NCI-H1092 treated with DMSO at 0.1 percent for 48 hours (cell line): ENCODE measurements at regions not wholly inside any gene's neighbourhood (a gene's known extent, or its start where the extent isn't known, plus 50 kb on each side); places are given as distances from the start of the nearest gene placed in this dataset.

Experiments used
- DNase-seq: peaks from one replicate; lab custom pipeline; 2025; lab: John Stamatoyannopoulos, UW

DNA sequence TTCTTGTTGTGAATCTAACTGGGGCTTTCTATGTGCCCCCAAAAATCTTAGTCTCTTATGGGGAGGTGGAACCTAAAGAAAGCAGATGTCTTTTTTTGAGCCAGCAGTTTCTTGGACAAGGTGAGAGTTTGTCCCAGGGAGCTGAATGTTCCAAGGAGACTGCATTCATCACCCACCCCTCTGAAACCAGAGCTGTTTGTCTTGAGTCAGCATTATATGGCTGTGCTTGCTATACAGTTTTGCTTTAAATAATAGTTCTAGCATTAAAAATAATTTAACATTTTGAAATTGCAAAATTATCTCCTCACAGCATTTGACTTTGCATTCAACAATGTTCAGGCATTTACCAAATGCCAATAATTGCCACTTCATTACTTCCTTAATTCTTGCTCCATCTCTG is 813.3 kb downstream of the BCL11B start:
- no peak for DNase-seq

GRCh38 chr14:98462908-98463307 is 809.1 kb downstream of the BCL11B start:
- DNase-seq = no peak

- DNase-seq = no peak
Measured at GRCh38 chr14:98466807-98467206, 805.2 kb downstream of the BCL11B start.

- no peak for DNase-seq
Measured at GRCh38 chr14:98470663-98471062, 801.3 kb downstream of the BCL11B start.

DNA sequence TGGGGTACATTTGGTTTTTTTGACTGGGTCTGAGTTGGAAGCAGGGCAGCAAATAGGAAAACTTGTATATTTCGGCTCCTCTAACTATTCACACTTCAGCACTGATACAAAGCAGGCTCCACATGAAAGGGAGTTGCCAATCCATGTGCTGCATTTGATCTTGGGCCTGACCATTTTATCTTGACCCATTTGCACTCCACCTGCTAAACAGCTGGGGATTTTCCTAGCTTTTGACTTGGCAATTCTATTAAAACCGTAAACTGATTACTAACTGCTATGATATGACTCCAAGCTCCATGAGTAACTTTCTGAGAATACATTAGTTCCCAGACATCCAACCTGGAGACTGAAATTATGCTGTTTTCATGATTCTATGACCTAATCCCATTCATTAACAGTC is 797.1 kb downstream of the BCL11B start:
- DNase-seq = no peak

- no peak for DNase-seq
Measured at GRCh38 chr14:98477935-98478334, 794.1 kb downstream of the BCL11B start.

DNA sequence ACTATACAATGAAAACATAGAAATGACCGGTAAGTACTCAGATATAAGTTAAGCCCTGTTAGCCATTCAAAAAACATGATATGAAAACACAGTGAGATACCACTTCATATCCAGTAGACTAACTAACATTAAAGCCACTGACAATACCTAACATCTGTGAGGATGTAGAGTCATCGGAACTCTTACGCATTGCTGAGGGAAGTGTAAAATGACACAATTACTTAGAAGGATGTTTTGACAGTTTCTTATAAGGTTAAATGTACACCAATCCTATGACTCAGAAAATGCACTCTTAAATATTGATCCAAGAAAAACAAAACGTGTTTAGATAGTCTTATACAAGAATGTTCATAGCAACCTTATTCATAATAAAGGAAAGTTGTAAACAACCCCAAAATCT is 782.9 kb downstream of the BCL11B start:
- DNase-seq = no peak

DNA sequence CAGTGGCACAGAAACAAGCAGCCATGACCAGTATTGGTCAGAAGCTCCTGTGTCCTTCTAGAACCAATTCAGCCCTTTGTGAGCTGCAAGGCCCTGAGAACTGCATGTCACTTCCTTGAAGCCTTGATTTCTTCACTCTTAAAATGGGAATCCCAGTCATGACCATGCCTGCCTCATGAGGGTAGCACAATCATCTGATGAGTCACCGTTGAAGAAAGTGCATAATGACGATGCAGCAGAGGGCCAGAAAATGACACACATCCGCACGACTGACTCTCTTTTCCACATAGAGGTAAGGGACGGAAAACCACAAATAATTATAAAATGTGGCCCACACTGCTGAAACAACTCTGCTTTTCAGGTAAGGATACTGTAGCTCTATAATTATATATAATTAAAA is 777.4 kb downstream of the BCL11B start:
- no peak for DNase-seq

GRCh38 chr14:98498019-98498885 is 773.7 kb downstream of the BCL11B start:
- DNase-seq = no peak

- no peak for DNase-seq
Measured at GRCh38 chr14:98501335-98501734, 770.7 kb downstream of the BCL11B start.

DNA sequence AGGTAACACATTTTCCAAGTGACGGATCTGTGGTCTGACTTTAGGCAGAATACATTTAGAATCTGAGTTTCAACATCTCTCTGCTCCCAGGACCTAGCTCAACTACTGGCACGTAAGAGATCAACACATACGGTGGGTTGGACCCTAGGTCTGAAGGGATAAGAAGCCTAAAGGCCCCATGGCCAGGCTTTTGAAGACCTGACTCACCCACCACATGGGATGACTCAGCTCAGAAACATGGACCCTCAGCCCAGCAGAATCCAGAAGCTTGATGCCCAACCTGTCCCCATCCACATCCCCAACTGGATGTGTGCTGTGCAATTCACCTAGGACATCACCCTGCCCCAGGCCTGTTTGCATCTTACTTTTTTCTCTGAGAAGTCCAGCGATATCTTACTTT is 770.2 kb downstream of the BCL11B start:
- DNase-seq = no peak

DNA sequence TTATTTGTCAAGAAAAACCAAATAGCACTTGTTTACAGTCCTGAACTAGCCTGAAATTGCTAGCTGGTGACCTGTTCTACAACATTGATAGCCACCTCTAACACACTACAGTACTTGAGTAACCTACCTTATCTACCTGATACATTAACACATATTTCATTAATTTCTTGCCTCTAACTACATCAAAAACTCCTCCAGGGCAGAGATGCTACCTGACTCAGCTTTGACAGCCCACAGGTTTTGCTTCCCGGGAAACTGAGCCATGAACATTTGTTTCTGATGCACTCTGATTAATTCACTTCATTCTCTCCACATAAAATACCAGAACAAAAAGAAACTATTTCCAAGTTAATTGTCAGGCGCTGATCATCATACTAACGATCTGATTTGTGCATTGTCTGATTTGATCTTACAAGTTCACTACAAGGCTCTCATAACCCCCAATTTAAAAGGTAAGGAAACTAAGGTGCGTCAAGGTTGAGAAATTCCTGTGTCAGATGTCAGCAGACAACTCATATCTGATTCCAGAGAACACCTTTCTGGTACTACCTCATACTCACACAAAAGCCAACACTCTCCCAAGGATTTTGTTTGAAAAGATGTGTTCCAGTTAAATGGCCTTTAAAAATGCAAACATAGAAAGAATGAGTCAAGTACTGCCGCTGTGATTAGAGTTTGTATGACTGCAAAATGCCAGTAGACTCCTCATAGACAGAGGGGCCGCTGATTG is 768.7 kb downstream of the BCL11B start:
- no peak for DNase-seq

DNA sequence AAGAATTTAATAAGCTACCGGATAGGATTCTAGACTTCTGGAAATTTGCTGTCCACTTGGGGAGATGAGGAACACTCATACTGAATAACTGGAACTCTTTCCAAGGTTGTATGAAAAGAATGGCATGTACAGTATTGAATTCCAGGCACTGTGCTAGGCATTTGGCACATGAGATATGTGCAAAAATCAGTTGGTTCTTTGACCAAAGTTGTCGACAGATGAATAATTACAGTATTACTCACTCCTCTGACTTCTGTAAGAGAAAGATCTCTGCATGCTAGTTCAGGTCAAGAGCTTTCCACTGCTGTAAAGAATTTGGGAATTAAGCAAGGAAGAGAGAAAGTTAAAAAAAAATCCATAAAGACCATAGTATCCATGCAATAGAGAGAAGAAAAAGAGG is 764.7 kb downstream of the BCL11B start:
- DNase-seq = no peak

DNA sequence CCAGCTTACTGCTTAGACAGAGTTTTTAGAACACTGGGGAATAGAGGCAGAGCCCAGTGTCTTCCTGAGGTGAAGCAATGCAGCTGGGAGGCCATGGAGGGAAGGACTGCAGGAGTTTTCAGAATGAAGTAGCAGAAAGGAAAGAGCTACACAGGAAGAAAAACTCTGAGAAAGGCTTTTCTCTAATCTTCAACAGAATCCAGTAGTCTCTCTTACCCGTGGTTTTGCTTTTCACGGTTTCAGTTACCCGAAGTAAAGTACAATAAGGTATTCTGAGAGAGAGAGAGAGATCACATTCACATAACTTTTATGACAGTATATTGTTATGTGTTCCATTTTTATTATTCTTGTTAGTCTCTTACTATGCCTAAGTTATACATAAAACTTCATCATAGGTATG is 761.6 kb downstream of the BCL11B start:
- DNase-seq = no peak

GRCh38 chr14:98512501-98513251 is 759.3 kb downstream of the BCL11B start:
- no peak for DNase-seq

DNA sequence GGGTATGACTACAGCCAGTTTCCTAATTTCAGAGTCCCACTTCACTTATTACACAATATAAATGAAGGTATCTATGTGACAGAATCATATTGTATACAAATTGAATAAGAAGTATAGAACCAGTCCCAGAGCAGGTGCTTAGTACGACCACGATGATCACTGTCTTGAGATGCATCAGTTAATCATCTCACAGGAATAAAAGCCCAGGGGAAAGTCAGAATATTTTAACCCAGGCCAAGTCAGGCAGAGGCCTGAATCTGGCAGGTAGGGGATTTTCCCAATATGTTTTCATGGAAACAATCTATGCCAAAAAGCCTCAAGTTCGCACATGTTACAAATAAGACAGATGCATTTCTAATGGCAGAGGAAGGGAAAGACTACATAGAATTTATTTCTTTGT is 758.4 kb downstream of the BCL11B start:
- DNase-seq = no peak

- no peak for DNase-seq
Measured at GRCh38 chr14:98514016-98514415, 758.0 kb downstream of the BCL11B start.

- DNase-seq = no peak
Measured at GRCh38 chr14:98536256-98536655, 735.7 kb downstream of the BCL11B start.

DNA sequence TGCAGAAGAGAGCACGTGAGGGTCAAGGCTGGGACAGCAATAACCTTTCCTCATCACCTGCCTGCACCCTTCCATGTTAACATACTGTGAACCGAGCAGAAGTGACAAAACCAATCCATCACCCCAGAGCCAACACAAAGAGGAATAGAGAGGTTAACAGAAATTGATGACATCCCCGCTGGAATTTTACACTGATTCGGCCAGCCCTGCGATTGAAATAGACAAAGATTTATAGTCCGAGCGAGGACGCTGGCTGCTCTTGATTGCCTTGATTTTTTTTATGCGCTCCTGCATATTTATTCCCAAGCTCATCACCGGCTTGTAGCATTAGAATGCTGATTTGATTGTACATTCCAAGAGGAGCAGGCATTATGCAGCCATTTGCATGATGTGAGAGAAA is 729.7 kb downstream of the BCL11B start:
- DNase-seq = no peak

DNA sequence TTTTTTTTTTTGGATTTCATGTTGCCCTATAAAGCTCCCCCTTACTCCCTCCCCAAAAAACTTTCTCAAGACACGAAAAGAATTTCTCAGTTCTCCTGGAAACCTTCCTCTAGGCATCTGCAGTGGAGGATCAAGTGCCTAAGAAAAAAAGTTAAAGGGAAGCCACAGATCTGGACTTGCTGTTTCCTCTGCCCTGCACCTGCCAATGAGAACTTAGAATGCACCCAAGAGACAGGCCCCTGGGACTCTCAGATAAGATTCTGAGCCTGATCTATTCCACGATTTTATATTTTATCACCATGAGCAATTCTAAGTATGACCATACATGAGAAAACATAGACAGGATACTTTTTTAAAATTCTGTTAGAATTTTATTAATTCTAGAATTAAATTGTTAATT is 728.9 kb downstream of the BCL11B start:
- no peak for DNase-seq

DNA sequence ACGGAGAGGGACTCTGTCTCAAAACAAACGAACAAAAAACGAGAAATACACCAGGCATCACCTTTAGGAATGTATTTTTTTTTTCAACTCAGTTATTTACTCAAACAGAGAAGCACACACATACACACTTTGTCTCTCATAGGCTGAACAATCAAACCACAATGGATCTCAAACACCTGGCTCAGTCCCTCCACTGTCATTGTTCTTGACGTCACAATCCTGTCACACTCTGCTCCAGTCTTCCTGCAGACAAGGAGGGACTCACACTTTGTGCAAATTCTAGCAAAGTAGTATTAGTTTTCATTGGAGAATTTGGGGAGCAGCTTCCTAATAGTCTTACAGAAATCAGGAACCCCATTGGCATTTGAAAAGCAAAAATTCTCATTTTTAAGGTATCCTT is 727.8 kb downstream of the BCL11B start:
- no peak for DNase-seq

DNA sequence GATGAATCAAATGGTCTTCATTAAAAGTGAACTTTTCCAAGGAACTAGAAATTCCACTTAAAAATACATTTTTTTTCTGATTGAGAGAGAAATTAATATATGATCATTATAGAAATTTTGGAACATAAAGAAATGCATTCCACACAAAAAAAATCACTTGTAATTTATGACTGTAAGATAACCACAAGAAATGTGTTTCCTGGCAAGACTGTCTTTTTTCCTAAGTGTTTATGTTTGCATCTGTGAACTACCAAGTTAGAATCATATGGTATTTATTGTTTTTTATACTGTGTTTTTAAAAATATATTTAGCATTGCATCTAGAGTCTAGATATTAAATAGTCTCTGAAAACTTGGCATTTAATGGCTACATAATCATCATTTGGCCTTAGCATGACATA is 726.8 kb downstream of the BCL11B start:
- no peak for DNase-seq
